ENCODE measurements at regions not wholly inside any gene's neighbourhood (a gene's known extent, or its start where the extent isn't known, plus 50 kb on each side); places are given as distances from the start of the nearest gene placed in this dataset.

DNA sequence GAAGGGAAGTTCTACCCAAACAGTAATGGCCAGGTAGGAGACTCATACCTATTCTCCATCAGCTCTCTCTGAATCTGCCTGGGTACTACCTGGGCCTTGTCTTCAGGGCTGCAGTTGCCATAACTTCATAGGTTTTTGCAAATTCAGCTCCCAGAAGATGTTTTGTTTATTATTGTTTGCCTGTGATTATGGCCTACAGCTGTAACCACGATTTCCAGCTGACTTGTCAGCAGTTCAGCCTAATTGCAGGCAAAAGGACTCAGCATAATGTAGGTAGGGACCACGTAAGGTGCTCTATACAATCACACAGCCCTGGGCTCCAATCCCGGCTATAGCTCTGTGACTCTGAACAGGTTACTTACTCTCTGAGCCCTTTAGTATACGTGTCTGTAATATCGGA, 187.0 kb upstream of the FN1 start:
- TF ChIP-seq JUND (IDR thresholded peaks at IDR 0.05; ENCODE audit: low read length) (no peak), JUN (IDR thresholded peaks at IDR 0.05; ENCODE audit: low read depth, low read length) (no peak), RAD21 (IDR thresholded peaks at IDR 0.05 in 1 of 2, conservative IDR thresholded peaks at IDR 0.05 in 1 of 2; ENCODE audit: low read depth in 2 of 2, low read length in 2 of 2) (no peak), USF2 (IDR thresholded peaks at IDR 0.05; ENCODE audit: low read length) (no peak), POLR2A (IDR thresholded peaks at IDR 0.05; ENCODE audit: control extremely low read depth in 1 of 2, low read depth in 2 of 2, low read length in 2 of 2) (no peak), PHF8 (conservative IDR thresholded peaks at IDR 0.05; ENCODE audit: low read depth, low read length) (no peak), EZH2 (IDR thresholded peaks at IDR 0.05; ENCODE audit: low read depth, low read length, severe bottlenecking) (no peak), ASH2L (IDR thresholded peaks at IDR 0.05; ENCODE audit: low read length) (no peak), EP300 (IDR thresholded peaks at IDR 0.05; ENCODE audit: borderline replicate concordance in 1 of 2, low read depth in 2 of 2, low read length in 2 of 2) (no peak), RFX5 (IDR thresholded peaks at IDR 0.05; ENCODE audit: borderline replicate concordance, low read depth, low read length) (no peak), EGR1 (IDR thresholded peaks at IDR 0.05; ENCODE audit: borderline replicate concordance, low read depth, low read length) (no peak)
- TF ChIP-seq, protein P1, sequence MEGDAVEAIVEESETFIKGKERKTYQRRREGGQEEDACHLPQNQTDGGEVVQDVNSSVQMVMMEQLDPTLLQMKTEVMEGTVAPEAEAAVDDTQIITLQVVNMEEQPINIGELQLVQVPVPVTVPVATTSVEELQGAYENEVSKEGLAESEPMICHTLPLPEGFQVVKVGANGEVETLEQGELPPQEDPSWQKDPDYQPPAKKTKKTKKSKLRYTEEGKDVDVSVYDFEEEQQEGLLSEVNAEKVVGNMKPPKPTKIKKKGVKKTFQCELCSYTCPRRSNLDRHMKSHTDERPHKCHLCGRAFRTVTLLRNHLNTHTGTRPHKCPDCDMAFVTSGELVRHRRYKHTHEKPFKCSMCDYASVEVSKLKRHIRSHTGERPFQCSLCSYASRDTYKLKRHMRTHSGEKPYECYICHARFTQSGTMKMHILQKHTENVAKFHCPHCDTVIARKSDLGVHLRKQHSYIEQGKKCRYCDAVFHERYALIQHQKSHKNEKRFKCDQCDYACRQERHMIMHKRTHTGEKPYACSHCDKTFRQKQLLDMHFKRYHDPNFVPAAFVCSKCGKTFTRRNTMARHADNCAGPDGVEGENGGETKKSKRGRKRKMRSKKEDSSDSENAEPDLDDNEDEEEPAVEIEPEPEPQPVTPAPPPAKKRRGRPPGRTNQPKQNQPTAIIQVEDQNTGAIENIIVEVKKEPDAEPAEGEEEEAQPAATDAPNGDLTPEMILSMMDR (IDR thresholded peaks at IDR 0.05; ENCODE audit: control extremely low read depth in 1 of 3, insufficient read depth in 1 of 3, low read depth in 1 of 3, low read length in 3 of 3) = no peak

Measured in H1 (cell line).